ENCODE measurements at regions not wholly inside any gene's neighbourhood (a gene's known extent, or its start where the extent isn't known, plus 50 kb on each side); places are given as distances from the start of the nearest gene placed in this dataset.

DNA sequence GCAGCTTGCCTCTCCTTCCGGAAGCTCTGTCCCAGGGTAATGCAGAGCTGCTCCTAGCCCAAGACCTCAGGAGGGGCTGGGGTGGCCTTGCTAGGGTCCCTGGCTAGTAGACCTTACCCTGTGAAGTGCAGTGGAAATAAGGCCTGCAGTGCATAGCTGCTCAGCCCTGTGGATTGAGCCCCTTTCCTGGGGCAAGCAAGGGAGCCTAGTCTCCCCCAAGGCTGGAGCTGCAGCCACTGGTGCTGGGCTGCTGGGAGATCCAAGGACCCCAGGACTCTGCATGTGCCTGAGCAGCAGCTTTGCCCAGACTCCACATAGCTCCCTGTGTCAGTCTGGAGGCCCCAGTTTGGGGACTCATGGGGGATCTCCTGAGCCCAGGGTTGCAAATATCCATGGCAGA is 57.9 kb downstream of the FANCF start:
- no peaks in the 10 kb centered on the region for H3K27me3 ChIP-seq
- in situ Hi-C loops (cut with MboI; ENCODE audit: low sequenced_read_pairs in 4 of 4) (no loop called here), intact Hi-C loops (cut with DNase I; ENCODE audit: low total_unique reads) (no loop called here)
- H3K4me1 ChIP-seq: no peaks in the 10 kb centered on the region
- no peak overlapping the region for H3K4me3 ChIP-seq
- H3K27ac ChIP-seq: no peak overlapping the region
- H3K36me3 ChIP-seq: no peaks in the 10 kb centered on the region
- DNase-seq (no peak), ATAC-seq (no peak)
- no peaks in the 10 kb centered on the region for H3K9me3 ChIP-seq
- TF ChIP-seq, protein P1, sequence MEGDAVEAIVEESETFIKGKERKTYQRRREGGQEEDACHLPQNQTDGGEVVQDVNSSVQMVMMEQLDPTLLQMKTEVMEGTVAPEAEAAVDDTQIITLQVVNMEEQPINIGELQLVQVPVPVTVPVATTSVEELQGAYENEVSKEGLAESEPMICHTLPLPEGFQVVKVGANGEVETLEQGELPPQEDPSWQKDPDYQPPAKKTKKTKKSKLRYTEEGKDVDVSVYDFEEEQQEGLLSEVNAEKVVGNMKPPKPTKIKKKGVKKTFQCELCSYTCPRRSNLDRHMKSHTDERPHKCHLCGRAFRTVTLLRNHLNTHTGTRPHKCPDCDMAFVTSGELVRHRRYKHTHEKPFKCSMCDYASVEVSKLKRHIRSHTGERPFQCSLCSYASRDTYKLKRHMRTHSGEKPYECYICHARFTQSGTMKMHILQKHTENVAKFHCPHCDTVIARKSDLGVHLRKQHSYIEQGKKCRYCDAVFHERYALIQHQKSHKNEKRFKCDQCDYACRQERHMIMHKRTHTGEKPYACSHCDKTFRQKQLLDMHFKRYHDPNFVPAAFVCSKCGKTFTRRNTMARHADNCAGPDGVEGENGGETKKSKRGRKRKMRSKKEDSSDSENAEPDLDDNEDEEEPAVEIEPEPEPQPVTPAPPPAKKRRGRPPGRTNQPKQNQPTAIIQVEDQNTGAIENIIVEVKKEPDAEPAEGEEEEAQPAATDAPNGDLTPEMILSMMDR (IDR thresholded peaks at IDR 0.05 in 4 of 5, conservative IDR thresholded peaks at IDR 0.05 in 1 of 5): no peak
- no peak for TF ChIP-seq POLR2A (IDR thresholded peaks at IDR 0.05)

DNA sequence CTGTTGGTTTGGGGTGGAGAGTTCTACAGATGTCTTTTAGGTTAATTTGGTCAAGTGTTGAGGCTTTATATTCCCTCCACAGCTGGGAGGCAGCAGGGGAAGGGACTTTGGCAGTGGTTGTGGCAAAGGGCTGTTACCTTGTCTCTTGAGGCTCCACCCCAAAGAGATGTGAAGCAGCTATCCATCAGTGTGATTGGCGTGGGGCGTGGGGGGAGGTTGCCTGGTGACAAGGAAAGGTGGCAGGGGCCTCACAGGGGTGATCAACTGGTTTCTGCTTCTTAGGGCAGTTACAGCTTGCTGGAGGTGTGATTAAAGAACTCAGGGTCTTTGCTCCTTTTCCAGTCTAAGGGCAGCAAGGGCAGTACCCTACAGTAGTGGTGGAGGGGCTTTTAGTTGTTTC is 59.3 kb downstream of the FANCF start:
- no peak for ATAC-seq
- Histone ChIP-seq H3K9me3 (no peaks in the 10 kb centered on the region), H3K4me3 (no peak overlapping the region), H3K4me1 (no peaks in the 10 kb centered on the region), H3K27ac (no peak overlapping the region), H3K27me3 (no peaks in the 10 kb centered on the region), H3K36me3 (no peaks in the 10 kb centered on the region)
- in situ Hi-C loops (cut with MboI; ENCODE audit: low sequenced_read_pairs in 4 of 4): no loop called here
- TF ChIP-seq, protein P1 (IDR thresholded peaks at IDR 0.05 in 4 of 5, conservative IDR thresholded peaks at IDR 0.05 in 1 of 5): no peak
- no peak for TF ChIP-seq POLR2A (IDR thresholded peaks at IDR 0.05)
- intact Hi-C loops (cut with DNase I; ENCODE audit: low total_unique reads): no loop called here
- DNase-seq: no peak

DNA sequence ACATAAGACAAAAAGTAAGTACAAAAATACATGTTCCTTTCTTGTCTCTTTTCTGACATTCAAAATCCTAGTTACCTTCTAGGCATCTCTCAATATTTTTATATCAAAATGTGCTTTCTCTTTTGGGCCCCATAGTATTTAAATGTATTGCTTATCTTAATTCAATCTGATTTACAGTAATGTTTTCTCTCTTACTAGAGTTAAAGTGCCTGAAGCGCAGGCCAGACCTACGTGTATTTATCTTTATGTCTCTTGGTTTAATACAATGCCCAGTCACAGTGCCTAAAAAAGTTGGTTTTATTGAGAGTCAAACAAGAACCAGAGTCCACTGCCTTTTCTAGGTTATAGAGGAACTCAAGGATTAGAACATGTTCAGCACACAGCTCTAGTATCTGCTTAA is 64.3 kb downstream of the FANCF start:
- ATAC-seq: no peak
- no peaks in the 10 kb centered on the region for H3K9me3 ChIP-seq
- intact Hi-C loops (cut with DNase I; ENCODE audit: low total_unique reads): no loop called here
- no peak overlapping the region for H3K27ac ChIP-seq
- peaks cover 0 to 9% of the 10 kb centered on the region in 2 donors for H3K4me1 ChIP-seq
- DNase-seq: no peak
- no peak for TF ChIP-seq POLR2A (IDR thresholded peaks at IDR 0.05)
- TF ChIP-seq, protein P1 (IDR thresholded peaks at IDR 0.05 in 4 of 5, conservative IDR thresholded peaks at IDR 0.05 in 1 of 5): no peak
- in situ Hi-C loops (cut with MboI; ENCODE audit: low sequenced_read_pairs in 4 of 4): no loop called here
- H3K36me3 ChIP-seq: no peaks in the 10 kb centered on the region
- H3K27me3 ChIP-seq: no peaks in the 10 kb centered on the region
- H3K4me3 ChIP-seq: no peak overlapping the region

- no peaks in the 10 kb centered on the region for H3K9me3 ChIP-seq
- no peaks in the 10 kb centered on the region for H3K36me3 ChIP-seq
- H3K27ac ChIP-seq: no peak overlapping the region
- no peak for TF ChIP-seq POLR2A (IDR thresholded peaks at IDR 0.05)
- TF ChIP-seq, protein P1 (IDR thresholded peaks at IDR 0.05 in 4 of 5, conservative IDR thresholded peaks at IDR 0.05 in 1 of 5): no peak
- in situ Hi-C loops (cut with MboI; ENCODE audit: low sequenced_read_pairs in 4 of 4): no loop called here
- ATAC-seq (no peak), DNase-seq (no peak)
- H3K4me3 ChIP-seq: no peak overlapping the region
- no peaks in the 10 kb centered on the region for H3K27me3 ChIP-seq
- intact Hi-C loops (cut with DNase I; ENCODE audit: low total_unique reads): no loop called here
- peaks cover 0 to 9% of the 10 kb centered on the region in 2 donors for H3K4me1 ChIP-seq
Measured at GRCh38 chr11:22559416-22559815, 66.2 kb downstream of the FANCF start.

DNA sequence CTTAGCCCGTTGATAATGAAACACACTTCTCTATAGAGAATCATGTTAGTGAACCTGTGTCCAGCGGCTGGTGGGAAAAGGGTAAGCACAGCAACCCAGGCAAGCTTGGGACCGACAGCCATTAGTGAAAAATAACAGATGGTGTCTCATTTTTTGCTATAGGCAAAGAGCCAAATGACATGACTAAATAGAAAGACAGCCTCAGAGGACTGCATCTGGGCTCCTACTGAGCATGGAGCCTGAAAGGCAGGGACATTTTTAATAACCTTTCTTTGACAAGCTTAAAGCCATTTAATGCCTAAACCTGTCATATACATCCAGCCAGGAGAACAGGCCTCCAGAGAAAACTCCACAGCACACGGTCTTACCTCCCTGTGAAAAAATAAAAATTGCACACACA is 67.0 kb downstream of the FANCF start:
- H3K4me3 ChIP-seq: no peak overlapping the region

More for the DNA sequence above, 67.0 kb downstream of the FANCF start:
- Histone ChIP-seq H3K27me3 (no peaks in the 10 kb centered on the region), H3K27ac (no peak overlapping the region), H3K9me3 (no peaks in the 10 kb centered on the region), H3K36me3 (no peaks in the 10 kb centered on the region), H3K4me1 (peaks cover 0 to 9% of the 10 kb centered on the region in 2 donors)
- intact Hi-C loops (cut with DNase I; ENCODE audit: low total_unique reads) (no loop called here), in situ Hi-C loops (cut with MboI; ENCODE audit: low sequenced_read_pairs in 4 of 4) (no loop called here)
- no peak for DNase-seq
- TF ChIP-seq, protein P1 (IDR thresholded peaks at IDR 0.05 in 4 of 5, conservative IDR thresholded peaks at IDR 0.05 in 1 of 5): no peak
- TF ChIP-seq POLR2A (IDR thresholded peaks at IDR 0.05): no peak
- no peak for ATAC-seq

Measured in gastrocnemius medialis (tissue), 4 donors.